ENCODE measurements at regions not wholly inside any gene's neighbourhood (a gene's known extent, or its start where the extent isn't known, plus 50 kb on each side); places are given as distances from the start of the nearest gene placed in this dataset.

DNA sequence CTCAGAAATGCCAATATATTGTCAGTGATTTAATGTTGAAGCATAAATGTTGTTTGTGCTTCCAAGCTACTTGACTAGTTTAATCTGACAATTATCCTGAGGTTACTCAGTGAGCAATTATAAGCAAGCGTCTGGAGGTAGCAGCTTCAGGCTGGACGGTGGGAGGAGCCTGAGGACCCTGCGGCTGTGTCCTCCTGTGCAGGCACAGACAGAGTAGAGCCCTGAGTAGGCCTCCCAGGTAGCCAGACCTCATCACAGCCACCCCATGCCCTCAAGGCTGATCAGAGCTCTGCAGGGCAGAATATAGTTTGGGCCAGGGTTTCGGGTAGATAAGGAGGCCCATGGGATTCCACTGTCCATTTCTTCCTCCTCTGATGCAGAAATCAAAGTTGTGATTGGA is 153.6 kb downstream of the DRD1 start:
- Mint-ChIP-seq H3K36me3 (ENCODE audit: low read depth) (no peaks in the 10 kb centered on the region), H3K4me1 (no peaks in the 10 kb centered on the region), H3K4me3 (no peak overlapping the region), H3K27ac (no peak overlapping the region), H3K27me3 (peaks cover 5% of the 10 kb centered on the region)
- DNase-seq (no peak), ATAC-seq (no peak)
- H3K9me3 ChIP-seq (ENCODE audit: control insufficient read depth, low read length, poor library complexity, severe bottlenecking), result no peaks in the 10 kb centered on the region

DNA sequence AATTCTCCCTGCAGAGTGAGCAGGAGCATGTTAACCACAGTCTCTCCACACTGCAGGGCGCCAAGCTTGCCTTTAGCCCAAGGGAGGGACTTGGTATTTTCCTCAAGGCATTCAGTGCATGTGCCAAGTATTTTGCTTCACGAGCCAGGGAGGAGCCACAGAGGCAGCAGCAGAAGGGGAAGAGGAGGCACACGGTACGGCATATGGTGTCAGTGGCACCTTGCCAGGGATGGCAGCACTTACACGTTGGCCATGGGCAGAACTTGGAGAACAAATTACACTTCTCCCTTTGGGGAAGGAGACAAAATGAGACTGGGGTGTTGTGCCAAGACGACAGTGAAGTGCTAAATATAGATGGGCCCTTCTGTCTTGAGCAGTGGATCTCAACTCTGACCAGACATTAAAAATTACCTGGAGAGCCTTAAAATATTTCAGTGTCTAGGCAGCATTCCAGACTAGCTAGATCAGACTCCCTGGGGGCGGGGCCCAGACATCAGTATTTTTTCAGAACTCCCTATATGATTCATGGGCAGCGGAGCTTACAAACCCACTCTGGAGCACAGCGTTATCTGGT is 155.8 kb downstream of the DRD1 start:
- Mint-ChIP-seq H3K4me1 (no peaks in the 10 kb centered on the region), H3K27me3 (peaks cover 15% of the 10 kb centered on the region), H3K4me3 (no peak overlapping the region), H3K36me3 (ENCODE audit: low read depth) (no peaks in the 10 kb centered on the region), H3K27ac (no peak overlapping the region)
- ATAC-seq, result no peak
- DNase-seq, result no peak
- no peaks in the 10 kb centered on the region for H3K9me3 ChIP-seq (ENCODE audit: control insufficient read depth, low read length, poor library complexity, severe bottlenecking)

DNA sequence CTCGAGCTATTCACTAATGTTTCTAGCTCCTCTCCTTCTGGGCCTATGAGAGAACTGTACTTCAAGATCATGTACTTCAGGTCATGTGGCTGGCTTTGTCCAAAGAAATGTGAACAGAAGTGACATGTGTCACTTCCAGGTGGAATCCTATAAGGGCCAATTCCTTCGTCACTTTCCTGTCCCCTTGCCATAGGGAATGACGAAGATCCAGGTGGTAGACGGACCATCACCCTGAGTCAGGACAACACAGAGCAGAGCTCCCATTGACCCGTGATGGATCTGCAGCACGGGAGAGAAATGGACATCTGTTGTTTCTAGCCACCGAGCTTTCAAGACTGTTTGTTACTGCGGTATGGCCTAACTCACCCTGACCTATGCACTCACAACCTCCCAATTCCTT is 157.0 kb downstream of the DRD1 start:
- Mint-ChIP-seq H3K4me1 (no peaks in the 10 kb centered on the region), H3K4me3 (no peak overlapping the region), H3K27ac (no peak overlapping the region), H3K27me3 (peaks cover 22% of the 10 kb centered on the region), H3K36me3 (ENCODE audit: low read depth) (no peaks in the 10 kb centered on the region)
- no peaks in the 10 kb centered on the region for H3K9me3 ChIP-seq (ENCODE audit: control insufficient read depth, low read length, poor library complexity, severe bottlenecking)
- DNase-seq (no peak), ATAC-seq (no peak)

DNA sequence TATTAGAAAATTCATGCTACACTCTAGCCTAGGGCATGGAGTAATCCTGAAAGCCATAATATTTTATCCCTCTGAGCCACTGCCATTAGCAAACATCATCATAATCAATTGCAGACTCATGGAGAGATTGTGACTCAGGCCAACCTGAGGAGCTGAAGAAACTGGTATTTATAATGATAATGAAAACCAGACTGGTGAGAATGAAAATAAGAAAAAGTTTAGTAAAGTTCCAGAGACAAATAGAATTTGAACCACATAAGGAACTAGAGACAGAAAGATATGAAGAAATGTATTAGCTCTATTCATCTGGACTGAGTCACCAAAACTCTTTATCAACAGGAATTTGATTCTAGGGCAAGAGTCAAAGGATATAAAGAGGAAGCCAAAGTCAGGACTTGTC is 158.7 kb downstream of the DRD1 start:
- H3K27me3 Mint-ChIP-seq, result peaks cover 19% of the 10 kb centered on the region
- ATAC-seq, result no peak
- H3K36me3 Mint-ChIP-seq (ENCODE audit: low read depth), result no peaks in the 10 kb centered on the region
- H3K4me3 Mint-ChIP-seq, result no peak overlapping the region
- no peak overlapping the region for H3K27ac Mint-ChIP-seq
- no peak for DNase-seq
- no peaks in the 10 kb centered on the region for H3K9me3 ChIP-seq (ENCODE audit: control insufficient read depth, low read length, poor library complexity, severe bottlenecking)
- H3K4me1 Mint-ChIP-seq, result no peaks in the 10 kb centered on the region

DNA sequence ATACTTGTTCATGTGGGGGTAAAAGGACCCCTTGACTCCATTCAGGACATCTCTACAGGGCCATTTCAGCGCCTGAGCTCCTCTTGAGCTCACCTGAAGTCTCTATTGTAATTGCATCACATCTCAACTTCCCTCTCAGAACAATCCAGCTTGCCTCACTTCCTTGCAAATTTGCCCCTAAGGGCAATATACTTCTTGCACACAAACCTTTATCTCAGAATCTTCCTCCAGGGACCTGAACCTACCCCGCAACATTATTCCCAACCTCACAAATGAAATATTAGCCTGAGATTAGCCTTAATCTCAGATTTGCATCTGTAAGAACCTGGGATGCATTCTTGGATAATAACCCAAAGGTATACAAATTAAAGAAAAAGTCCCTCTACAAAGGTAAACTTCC is 159.2 kb downstream of the DRD1 start:
- Mint-ChIP-seq H3K36me3 (ENCODE audit: low read depth) (no peaks in the 10 kb centered on the region), H3K27me3 (peaks cover 17% of the 10 kb centered on the region), H3K4me1 (no peaks in the 10 kb centered on the region), H3K27ac (no peak overlapping the region), H3K4me3 (no peak overlapping the region)
- ATAC-seq (no peak), DNase-seq (no peak)
- no peaks in the 10 kb centered on the region for H3K9me3 ChIP-seq (ENCODE audit: control insufficient read depth, low read length, poor library complexity, severe bottlenecking)

DNA sequence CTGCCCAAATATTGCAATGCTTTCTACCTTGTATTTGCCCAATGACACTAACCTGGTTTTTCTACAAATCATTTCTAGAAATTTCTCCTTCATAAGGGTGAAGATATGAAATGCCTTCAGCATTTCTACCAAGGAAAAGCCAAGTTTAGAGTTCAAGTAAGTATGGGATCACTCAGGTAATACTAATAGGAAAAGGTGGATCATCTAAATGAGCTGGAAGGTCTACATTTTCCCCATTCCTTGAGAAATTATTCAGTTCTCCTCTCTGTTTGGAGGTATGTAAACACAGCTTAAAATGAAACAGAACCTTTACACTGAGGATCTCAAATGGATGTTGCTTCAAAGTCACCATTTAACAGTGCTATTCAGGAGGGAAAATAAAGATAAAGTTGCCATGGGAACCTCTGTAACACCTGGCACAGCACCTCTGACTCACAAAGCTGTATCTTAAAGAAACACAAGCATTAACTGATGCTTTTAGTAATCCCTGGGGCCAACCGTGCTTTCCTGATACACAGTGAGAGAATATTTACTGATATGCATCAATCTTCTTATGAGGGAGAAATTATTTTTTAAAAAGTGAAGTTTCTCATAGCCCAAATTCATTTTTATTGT is 161.3 kb downstream of the DRD1 start:
- DNase-seq (no peak), ATAC-seq (no peak)
- H3K9me3 ChIP-seq (ENCODE audit: control insufficient read depth, low read length, poor library complexity, severe bottlenecking), result no peaks in the 10 kb centered on the region
- Mint-ChIP-seq H3K36me3 (ENCODE audit: low read depth) (no peaks in the 10 kb centered on the region), H3K27ac (no peak overlapping the region), H3K4me1 (no peaks in the 10 kb centered on the region), H3K4me3 (no peak overlapping the region), H3K27me3 (peaks cover 17% of the 10 kb centered on the region)

DNA sequence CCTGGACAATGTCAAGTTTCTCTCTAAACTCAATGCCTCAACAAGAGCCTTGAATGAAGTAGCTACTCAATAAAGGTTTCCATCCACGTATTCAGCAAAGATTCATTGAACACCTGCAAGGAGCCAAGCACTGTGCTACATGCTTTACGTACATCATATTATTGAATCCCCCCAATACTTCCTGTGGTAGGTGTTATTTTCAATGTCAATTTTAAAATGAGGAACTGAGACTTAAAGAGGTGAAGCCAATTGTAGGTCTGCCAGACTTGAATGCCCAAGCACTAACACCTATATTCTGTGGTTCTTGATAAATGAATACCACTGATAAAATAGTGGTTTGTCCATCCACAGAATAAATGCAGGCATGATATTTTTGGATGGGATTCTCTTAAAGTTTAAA is 162.3 kb downstream of the DRD1 start:
- H3K36me3 Mint-ChIP-seq (ENCODE audit: low read depth), result no peaks in the 10 kb centered on the region
- DNase-seq, result no peak
- H3K4me1 Mint-ChIP-seq, result no peaks in the 10 kb centered on the region
- H3K27ac Mint-ChIP-seq, result no peak overlapping the region
- H3K4me3 Mint-ChIP-seq, result no peak overlapping the region
- no peaks in the 10 kb centered on the region for H3K9me3 ChIP-seq (ENCODE audit: control insufficient read depth, low read length, poor library complexity, severe bottlenecking)
- no peak for ATAC-seq
- H3K27me3 Mint-ChIP-seq, result peaks cover 17% of the 10 kb centered on the region

DNA sequence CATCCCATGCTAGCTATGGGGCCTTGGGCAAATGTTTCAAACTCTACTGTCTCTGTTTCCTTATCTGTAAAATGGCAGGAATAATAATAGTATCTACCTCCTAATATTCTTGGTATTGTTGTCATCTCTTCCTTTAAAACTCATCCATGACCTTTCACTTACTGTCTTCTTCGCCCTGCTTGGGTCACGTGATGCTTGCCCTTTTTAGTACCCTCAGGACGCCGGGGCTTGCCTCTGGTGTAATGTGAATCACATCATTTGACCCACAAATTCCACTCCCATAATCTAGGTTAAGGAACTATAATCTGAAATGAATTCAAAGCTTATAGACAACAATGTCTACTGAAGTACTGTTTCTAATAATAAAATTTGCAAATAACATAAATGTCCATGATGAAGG is 162.7 kb downstream of the DRD1 start:
- no peak overlapping the region for H3K27ac Mint-ChIP-seq
- H3K9me3 ChIP-seq (ENCODE audit: control insufficient read depth, low read length, poor library complexity, severe bottlenecking), result no peaks in the 10 kb centered on the region
- H3K4me1 Mint-ChIP-seq, result no peaks in the 10 kb centered on the region
- no peak overlapping the region for H3K4me3 Mint-ChIP-seq
- no peak for ATAC-seq
- no peak for DNase-seq
- H3K27me3 Mint-ChIP-seq, result peaks cover 17% of the 10 kb centered on the region
- no peaks in the 10 kb centered on the region for H3K36me3 Mint-ChIP-seq (ENCODE audit: low read depth)

DNA sequence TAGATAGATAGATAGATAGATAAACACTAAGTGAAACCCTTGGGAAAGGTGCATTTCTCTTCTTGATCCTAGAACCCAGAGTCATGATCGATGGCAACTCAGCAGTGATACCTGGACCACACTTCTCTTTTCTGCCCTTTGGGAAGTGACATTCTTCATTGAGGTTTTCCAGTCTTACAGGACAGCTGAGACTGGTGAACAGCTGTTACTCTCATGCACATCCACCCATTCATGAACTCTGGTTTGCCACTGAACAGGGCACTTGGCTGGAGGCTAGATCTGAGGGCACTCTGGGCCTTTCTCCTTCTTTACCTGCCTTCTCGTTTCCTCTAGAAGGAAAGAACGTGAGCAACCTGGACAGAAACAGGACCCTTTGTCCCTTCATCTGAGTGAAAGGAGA is 164.5 kb downstream of the DRD1 start:
- no peaks in the 10 kb centered on the region for H3K36me3 Mint-ChIP-seq (ENCODE audit: low read depth)
- no peaks in the 10 kb centered on the region for H3K9me3 ChIP-seq (ENCODE audit: control insufficient read depth, low read length, poor library complexity, severe bottlenecking)
- H3K27ac Mint-ChIP-seq, result no peak overlapping the region
- H3K27me3 Mint-ChIP-seq, result peaks cover 12% of the 10 kb centered on the region
- H3K4me1 Mint-ChIP-seq, result no peaks in the 10 kb centered on the region
- ATAC-seq (no peak), DNase-seq (no peak)
- no peak overlapping the region for H3K4me3 Mint-ChIP-seq

DNA sequence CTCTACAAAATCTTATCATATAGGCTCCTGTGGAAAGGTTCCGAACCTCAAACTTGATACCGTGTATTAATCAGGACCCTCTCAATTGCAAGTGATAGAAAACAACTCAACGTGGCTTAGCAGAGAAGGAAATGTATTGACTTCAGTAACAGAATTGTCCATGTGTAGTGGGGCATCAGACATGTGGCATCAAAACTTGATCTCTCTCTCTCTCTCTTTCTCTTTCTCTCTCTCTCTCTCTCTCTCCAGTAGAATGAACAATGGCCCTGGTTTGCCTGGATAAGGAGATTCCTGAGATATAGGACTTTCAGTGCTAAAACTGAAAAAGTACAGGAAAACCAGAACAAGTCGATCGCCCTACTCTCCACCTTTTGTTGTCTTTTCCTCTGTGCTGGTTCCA is 168.2 kb downstream of the DRD1 start:
- H3K27ac Mint-ChIP-seq, result no peak overlapping the region
- DNase-seq (no peak), ATAC-seq (no peak)
- H3K9me3 ChIP-seq (ENCODE audit: control insufficient read depth, low read length, poor library complexity, severe bottlenecking), result no peaks in the 10 kb centered on the region
- H3K36me3 Mint-ChIP-seq (ENCODE audit: low read depth), result no peaks in the 10 kb centered on the region
- H3K27me3 Mint-ChIP-seq, result no peaks in the 10 kb centered on the region
- no peaks in the 10 kb centered on the region for H3K4me1 Mint-ChIP-seq
- H3K4me3 Mint-ChIP-seq, result no peak overlapping the region

DNA sequence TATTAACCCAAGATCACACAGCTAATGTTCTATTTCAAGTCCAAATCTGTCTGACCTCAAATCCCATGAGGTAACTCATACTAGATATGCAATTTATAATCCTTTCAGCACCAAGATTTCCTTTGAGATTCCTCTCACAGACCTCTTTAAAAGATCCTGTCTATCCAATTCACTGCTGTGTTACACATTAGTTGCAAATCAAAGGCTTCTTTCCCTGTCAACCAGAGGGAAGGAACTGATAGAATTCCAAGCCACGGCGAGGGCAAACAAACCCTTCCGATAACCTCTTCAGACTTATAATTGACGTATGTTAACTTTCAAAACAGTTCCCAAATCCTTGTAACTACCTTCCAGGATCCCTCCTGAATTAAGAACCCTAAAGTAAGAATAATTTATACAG is 168.9 kb downstream of the DRD1 start:
- no peaks in the 10 kb centered on the region for H3K4me1 Mint-ChIP-seq
- ATAC-seq (no peak), DNase-seq (no peak)
- no peaks in the 10 kb centered on the region for H3K27me3 Mint-ChIP-seq
- H3K36me3 Mint-ChIP-seq (ENCODE audit: low read depth), result no peaks in the 10 kb centered on the region
- H3K4me3 Mint-ChIP-seq, result no peak overlapping the region
- no peak overlapping the region for H3K27ac Mint-ChIP-seq
- no peaks in the 10 kb centered on the region for H3K9me3 ChIP-seq (ENCODE audit: control insufficient read depth, low read length, poor library complexity, severe bottlenecking)

DNA sequence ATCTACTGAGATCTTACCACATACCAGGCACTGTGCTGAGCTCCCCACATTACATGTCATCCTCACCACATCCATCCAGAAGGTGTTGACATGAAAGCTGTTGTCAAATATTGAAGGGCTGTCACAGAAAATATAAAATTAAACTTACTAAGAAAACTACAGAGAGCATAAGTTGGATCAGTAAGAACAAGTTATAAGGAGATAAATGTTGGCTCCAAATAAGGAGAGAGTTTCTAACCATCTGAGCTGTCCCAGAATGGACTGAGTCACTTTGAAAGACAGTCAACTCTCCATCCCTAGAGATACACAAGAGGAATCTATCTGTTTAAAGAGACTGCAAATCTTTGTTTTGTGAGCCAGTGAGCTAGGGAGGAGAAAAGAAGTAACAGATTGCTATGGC is 169.8 kb downstream of the DRD1 start:
- Mint-ChIP-seq H3K27ac (no peak overlapping the region), H3K4me3 (no peak overlapping the region), H3K4me1 (no peaks in the 10 kb centered on the region), H3K27me3 (no peaks in the 10 kb centered on the region), H3K36me3 (ENCODE audit: low read depth) (no peaks in the 10 kb centered on the region)
- no peak for ATAC-seq
- H3K9me3 ChIP-seq (ENCODE audit: control insufficient read depth, low read length, poor library complexity, severe bottlenecking), result no peaks in the 10 kb centered on the region
- DNase-seq, result no peak

DNA sequence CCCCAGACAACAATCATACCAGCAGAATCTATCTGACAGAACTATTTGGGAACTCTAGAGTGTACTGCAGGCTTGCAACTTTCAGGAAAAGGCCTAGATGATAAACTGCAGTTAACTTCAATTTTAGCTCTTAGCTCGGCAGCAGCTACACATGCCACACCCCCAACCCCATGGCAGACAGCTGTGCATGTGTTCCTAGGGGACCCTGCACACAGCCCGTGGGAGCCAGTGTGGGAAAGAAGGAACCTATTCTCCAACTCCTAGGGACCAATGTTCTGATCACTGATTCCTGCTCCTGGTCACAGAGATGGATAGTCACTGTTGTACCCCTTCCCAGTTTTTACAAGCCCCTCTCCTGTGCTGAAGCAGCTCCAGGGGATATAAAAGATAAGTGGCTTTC is 179.6 kb downstream of the DRD1 start:
- no peak for ATAC-seq
- Mint-ChIP-seq H3K27me3 (peaks cover 30% of the 10 kb centered on the region), H3K36me3 (ENCODE audit: low read depth) (no peaks in the 10 kb centered on the region), H3K4me3 (no peak overlapping the region), H3K4me1 (no peaks in the 10 kb centered on the region), H3K27ac (no peak overlapping the region)
- no peak for DNase-seq
- no peaks in the 10 kb centered on the region for H3K9me3 ChIP-seq (ENCODE audit: control insufficient read depth, low read length, poor library complexity, severe bottlenecking)

DNA sequence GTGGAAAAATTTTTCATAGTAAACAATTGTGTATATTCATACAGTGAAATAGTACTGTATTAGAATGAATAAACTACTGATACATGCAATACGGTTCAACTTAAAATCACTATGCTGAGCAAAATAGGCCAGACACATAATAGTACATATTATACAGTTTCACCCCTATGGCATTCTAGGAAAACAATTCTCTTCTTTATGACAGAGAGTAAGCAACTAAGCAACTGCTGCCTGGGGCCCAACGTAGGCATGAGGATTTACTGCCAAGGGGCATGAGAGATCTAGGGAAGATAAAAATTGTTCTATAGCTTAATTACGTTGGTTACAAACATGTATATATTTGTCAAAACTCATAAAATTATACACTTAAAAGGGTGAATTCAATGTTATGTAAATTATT is 180.2 kb downstream of the DRD1 start:
- ATAC-seq, result no peak
- H3K4me3 Mint-ChIP-seq, result no peak overlapping the region
- H3K27me3 Mint-ChIP-seq, result peaks cover 30% of the 10 kb centered on the region
- no peak for DNase-seq
- no peaks in the 10 kb centered on the region for H3K36me3 Mint-ChIP-seq (ENCODE audit: low read depth)
- H3K9me3 ChIP-seq (ENCODE audit: control insufficient read depth, low read length, poor library complexity, severe bottlenecking), result no peaks in the 10 kb centered on the region
- H3K4me1 Mint-ChIP-seq, result peaks cover 2% of the 10 kb centered on the region
- no peak overlapping the region for H3K27ac Mint-ChIP-seq
